NCI-H460 (cell line): ENCODE measurements at regions not wholly inside any gene's neighbourhood (a gene's known extent, or its start where the extent isn't known, plus 50 kb on each side); places are given as distances from the start of the nearest gene placed in this dataset.
"Not testable (repeated sequence)": the region's sequence is repeated elsewhere in the genome, so short reads cannot be mapped to it uniquely, and the experiment has no call there.

ENCODE experiments used
- DNase-seq: peaks from one replicate; pipeline ENCODE4 v3.0.0-alpha.2; 2016; ENCODE audit warnings: low read depth; ENCODE audit errors: extremely low read depth

DNA sequence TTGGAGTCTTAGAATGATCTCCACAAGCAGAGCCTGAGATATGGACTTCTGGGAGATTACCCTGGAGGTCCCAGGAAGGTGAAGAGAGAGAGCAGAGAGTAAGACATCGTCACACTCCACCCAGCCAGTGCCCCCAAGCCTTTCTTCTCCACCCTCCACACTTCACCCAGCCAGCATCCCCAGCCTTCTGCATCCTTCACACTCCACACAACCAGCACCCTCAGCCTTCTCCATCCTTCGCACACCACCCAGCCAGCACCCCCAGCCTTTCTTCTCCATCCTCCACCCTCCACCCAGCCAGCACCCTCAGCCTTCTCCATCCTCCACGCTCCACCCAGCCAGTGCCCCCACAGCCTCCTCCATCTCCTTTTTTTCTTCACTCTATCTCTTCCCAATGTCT is 603.9 kb upstream of the B3GAT1 start:
- no peak for DNase-seq

- not testable (repeated sequence) for DNase-seq
Observed at GRCh38 chr11:135011313-135011712, 599.3 kb upstream of the B3GAT1 start.

GRCh38 chr11:135009125-135009524 is 597.1 kb upstream of the B3GAT1 start:
- DNase-seq = no peak

- no peak for DNase-seq
Observed at GRCh38 chr11:135008412-135008811, 596.4 kb upstream of the B3GAT1 start.

GRCh38 chr11:135008001-135008405 is 596.0 kb upstream of the B3GAT1 start:
- no peak for DNase-seq

DNA sequence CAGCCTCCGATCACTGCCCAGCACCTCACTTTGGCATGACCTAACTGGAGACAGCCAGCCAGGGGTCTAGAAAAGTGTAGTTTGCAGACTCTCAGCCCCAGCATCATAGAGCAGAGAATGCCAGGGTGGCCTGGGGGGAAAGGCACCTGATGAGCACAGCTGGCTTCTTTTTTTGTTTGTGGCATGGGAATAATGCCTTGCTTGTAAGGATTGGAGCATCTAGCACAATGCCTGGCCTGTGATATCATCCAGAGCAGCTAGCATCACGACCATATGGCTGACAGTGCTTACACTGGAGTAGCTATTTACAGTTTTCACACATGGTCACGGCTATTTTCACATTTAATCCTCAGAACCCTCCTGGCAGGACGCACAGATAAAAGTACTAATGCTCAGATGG is 594.8 kb upstream of the B3GAT1 start:
- no peak for DNase-seq

- no peak for DNase-seq
Observed at GRCh38 chr11:135004495-135004894, 592.5 kb upstream of the B3GAT1 start.

- DNase-seq = no peak
Observed at GRCh38 chr11:135002236-135002635, 590.2 kb upstream of the B3GAT1 start.

DNA sequence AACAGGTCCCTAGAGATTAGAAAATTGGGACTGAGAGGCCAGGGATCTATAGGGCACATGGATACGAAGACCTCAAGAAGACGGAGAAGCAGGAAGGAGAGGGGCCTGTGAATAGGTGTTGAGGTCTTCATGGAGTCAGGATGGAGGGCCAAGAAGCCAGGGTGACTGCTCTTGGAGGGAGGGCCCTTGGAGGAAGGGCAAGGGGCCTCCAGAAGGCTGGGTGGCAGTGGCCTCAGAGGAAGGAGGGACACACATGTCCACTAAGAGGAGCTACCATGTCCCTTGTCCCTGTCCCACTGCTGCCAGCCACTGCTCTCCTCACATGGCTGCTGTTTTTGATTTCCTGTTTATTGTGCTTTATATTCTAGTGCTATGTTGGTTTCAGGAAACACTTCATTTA is 589.5 kb upstream of the B3GAT1 start:
- DNase-seq = no peak

GRCh38 chr11:135001065-135001464 is 589.0 kb upstream of the B3GAT1 start:
- DNase-seq = not testable (repeated sequence)

DNA sequence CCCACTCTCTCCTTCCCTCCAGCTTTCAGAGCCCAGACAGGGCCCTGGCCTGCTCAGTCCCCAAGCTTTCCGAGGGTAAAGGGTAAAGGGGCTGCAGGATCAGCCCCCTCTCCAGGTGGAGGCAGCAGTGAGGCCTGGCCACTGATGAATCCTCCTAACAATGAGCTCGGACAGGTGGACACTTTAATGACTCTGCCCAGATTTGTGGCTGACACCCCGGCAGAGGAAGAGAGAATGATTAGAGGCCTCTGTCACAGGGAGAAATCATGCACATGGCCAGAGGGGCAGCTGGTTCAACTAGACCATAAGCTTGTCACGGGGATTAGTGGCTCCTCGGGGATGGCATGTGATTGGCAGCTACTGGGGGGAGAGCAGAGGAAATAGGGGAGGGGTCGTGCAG is 587.5 kb upstream of the B3GAT1 start:
- no peak for DNase-seq

DNA sequence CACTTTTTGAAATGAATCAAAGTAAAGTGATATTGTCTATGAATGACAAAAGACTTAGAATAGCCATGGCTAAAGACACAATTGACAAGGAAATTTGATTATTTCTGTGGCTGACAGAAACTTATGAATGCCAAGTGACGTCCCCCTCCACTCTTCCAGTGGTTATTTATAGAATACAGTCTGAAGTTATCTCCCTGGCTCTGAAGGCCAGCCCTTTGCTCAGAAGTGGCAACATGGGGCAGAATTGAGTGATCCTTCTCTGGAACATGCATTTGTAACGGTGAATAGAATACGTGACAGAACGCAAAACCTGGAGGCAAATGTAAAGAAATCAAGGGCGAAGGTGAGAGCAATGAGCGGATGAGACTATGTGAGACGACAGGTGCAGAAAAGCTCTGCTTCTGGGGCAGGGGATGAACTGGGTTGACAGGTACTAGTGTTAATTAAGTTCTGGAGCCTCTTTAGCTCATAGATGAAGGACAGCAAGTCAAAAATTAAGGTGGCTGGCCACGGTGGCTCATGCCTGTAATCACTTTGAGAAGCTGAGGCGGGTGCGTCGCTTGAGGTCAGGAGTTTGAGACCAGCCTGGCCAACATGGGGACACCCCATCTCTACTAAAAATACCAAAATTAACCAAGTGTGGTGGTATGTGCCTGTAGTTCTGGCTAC is 585.7 kb upstream of the B3GAT1 start:
- DNase-seq = no peak

- DNase-seq = no peak
Observed at GRCh38 chr11:134995741-134996140, 583.7 kb upstream of the B3GAT1 start.

DNA sequence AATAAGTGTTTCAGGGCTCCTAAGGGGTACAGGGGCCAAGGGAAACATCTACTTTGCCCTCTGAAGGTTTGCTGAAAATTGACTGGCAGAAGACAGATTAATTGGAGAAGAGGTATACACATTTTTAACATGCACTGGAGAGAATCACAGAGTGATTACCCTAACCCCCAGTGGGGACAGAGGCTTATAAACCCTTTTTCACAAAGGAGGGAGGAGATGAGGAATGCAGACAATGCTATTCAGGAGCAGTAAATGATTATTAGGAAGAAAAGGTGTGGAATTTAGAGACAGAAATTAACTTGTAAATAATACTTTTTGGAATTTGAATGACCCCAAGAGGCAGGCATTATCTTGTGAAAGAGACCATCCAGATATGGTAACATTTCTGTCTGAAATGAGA is 582.4 kb upstream of the B3GAT1 start:
- DNase-seq = no peak

GRCh38 chr11:134993691-134994243 is 581.7 kb upstream of the B3GAT1 start:
- DNase-seq = no peak

DNA sequence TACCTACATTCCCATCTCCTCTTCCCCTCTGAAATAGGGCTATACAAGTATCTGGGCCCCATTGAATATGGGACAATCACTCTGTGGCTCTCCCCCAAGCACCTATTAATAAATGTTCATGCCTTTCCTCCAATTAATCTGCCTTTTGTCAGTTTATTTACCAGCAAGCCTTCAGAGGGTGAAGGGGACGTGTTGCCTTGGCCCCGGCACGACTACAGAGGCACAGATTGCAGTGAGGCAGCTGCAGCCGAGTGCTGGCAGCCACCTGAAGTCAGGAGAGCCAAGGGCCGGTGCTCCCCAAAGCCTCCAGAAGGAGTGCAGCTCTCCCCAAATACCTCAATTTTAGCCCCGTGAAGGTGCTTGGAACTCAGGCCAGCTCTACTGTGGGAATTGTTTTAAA is 580.9 kb upstream of the B3GAT1 start:
- no peak for DNase-seq

DNA sequence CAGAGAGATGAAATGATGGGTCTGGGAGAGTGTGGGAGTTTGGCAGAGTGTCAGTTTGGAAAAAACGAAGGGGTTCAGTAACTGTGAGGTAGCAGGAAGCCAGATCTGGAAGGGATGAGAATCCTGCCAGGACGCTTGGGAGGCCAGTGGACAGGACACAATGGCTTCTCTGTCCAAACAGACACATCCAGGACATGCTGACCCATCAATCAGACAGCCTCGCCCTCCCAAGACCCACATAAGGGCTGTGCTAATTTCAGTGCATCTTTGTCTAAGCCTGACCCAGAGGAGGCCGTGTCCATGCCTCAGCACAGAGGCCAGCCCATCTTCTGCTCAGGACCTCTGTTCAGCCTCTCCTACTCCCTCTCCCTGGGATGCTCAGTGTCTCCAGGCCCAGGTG is 576.5 kb upstream of the B3GAT1 start:
- DNase-seq = no peak

DNA sequence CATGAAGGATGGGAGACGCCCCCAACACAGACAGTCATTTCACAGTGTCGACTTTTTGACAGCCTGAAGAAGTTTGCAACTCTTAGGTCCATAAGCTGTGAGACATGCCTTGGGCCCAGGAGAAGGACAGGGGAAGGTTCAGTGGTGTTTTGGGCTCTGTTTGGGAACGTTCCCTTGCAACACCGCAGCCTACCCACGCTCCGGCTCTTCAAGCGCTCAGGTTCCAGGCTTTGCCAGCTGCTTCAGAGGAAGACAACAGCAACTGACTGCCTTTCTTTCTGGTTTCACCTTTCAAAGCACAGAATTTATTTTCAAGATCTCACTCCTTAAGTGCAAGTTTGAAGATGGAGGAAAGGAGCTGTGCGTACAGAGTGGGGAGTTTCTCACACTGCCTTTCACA is 575.8 kb upstream of the B3GAT1 start:
- DNase-seq = no peak

- DNase-seq = no peak
Observed at GRCh38 chr11:134987223-134987768, 575.3 kb upstream of the B3GAT1 start.

DNA sequence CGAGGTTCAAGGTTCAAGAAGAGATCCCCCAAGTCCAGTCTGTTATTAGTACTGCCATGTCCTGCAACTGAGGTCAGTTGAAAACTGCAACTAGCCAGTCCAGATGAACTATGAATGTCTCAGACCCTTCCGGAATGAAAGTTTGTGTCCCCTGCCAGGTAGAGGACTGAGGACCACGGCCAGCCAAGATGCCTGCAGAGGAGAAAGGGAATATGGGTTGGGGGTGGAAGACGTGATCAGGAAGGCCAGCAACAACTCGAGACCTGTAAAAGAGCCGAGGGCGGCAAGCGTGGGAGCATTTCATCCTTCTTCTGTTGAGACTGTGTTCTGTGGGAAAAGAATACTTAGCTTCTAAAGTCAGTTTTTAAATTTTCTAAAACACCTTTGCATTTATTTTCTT is 572.4 kb upstream of the B3GAT1 start:
- no peak for DNase-seq

- not testable (repeated sequence) for DNase-seq
Observed at GRCh38 chr11:134982432-134982831, 570.4 kb upstream of the B3GAT1 start.

DNA sequence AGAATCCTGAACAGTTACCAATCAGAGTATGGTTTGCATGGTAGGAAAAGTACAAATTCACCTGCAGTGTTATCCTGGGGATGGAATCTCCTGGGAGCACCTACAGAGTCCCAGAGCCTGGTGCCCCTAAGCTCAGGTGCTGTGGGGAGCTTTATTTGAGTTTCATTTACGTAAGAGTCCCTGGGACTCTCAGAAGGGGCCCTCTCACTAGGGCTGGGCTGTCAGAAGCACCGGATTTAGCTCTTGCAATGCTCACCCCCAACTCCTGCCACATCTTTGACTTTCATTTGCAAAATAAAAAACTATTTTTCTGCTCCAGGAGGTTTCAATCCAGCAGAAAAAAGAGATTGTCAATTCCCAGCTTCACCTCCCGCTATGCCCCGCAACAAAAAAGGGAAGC is 569.8 kb upstream of the B3GAT1 start:
- DNase-seq = no peak
